Liver (tissue), 8 donors: ENCODE measurements at regions not wholly inside any gene's neighbourhood (a gene's known extent, or its start where the extent isn't known, plus 50 kb on each side); places are given as distances from the start of the nearest gene placed in this dataset.

Experiments used
- DNase-seq: peaks from one replicate; pipeline ENCODE4 v3.0.0-alpha.2; 2017; ENCODE audit warnings: low spot score
- H3K27ac ChIP-seq, 2 donors: one replicate each; pipeline ENCODE4 v1.7.0; 2013; ENCODE audit warnings: inconsistent platforms in 2 of 2, low read length in 2 of 2, control low read depth in 1 of 2, low read depth in 1 of 2, mild to moderate bottlenecking in 1 of 2
- H3K27me3 ChIP-seq, 4 donors: one replicate each; pipeline versions ENCODE4 v1.6.1 to v1.7.0; 2013; ENCODE audit warnings: low read length in 3 of 4, inconsistent platforms in 1 of 4, mild to moderate bottlenecking in 1 of 4, moderate library complexity in 1 of 4; ENCODE audit not compliant: control insufficient read depth in 4 of 4, insufficient read depth in 4 of 4
- H3K36me3 ChIP-seq, 4 donors: one replicate each; pipeline versions ENCODE4 v1.6.1 to v1.7.0; 2013; ENCODE audit warnings: low read length in 3 of 4, mild to moderate bottlenecking in 3 of 4, low read depth in 1 of 4, moderate library complexity in 1 of 4; ENCODE audit not compliant: control insufficient read depth in 4 of 4, insufficient read depth in 3 of 4
- H3K4me1 ChIP-seq, 4 donors: one replicate each; pipeline versions ENCODE4 v1.6.1 to v1.7.0; 2013; ENCODE audit warnings: low read length in 3 of 4, mild to moderate bottlenecking in 3 of 4, moderate library complexity in 1 of 4; ENCODE audit not compliant: control insufficient read depth in 4 of 4, insufficient read depth in 4 of 4
- H3K4me3 ChIP-seq, 3 donors: one replicate each; pipeline versions ENCODE4 v1.6.1 to v1.7.0; 2013; ENCODE audit warnings: low read length in 3 of 3, control low read depth in 1 of 3, low read depth in 1 of 3, mild to moderate bottlenecking in 1 of 3
- H3K9ac ChIP-seq, 2 donors: one replicate each; pipeline ENCODE4 v1.7.0; 2013; ENCODE audit warnings: low read length in 2 of 2, mild to moderate bottlenecking in 2 of 2, moderate library complexity in 2 of 2, control low read depth in 1 of 2, low read depth in 1 of 2
- H3K9me3 ChIP-seq, 4 donors: one replicate each; pipeline versions ENCODE4 v1.6.1 to v1.7.0; 2013; ENCODE audit warnings: low read length in 3 of 4; ENCODE audit not compliant: control insufficient read depth in 4 of 4
- CTCF ChIP-seq: fragments of 150-350 bp; IDR thresholded peaks from 2 replicates; pipeline ENCODE4 v1.5.1; 2017; ENCODE audit warnings: improper control_type of control experiment, low read depth, low read length; ENCODE audit not compliant: missing input control
- EGR1 ChIP-seq, 2 donors: IDR thresholded peaks; 2 replicates each; pipeline ENCODE4 v1.6.1; 2016 to 2018; ENCODE audit warnings: antibody characterized with exemption in 2 of 2, low read depth in 2 of 2
- FOXA1 ChIP-seq: IDR thresholded peaks from 2 replicates; pipeline ENCODE4 v1.6.1; 2016; ENCODE audit warnings: antibody characterized with exemption
- FOXA2 ChIP-seq: IDR thresholded peaks from 2 replicates; pipeline ENCODE4 v1.6.1; 2016; ENCODE audit warnings: antibody characterized with exemption
- GABPA ChIP-seq, 2 donors: IDR thresholded peaks in 1 of 2; conservative IDR thresholded peaks in 1 of 2; 2 replicates each; pipeline ENCODE4 v1.6.1; 2016; ENCODE audit warnings: antibody characterized with exemption in 2 of 2, mild to moderate bottlenecking in 1 of 2, moderate library complexity in 1 of 2
- HNF4A ChIP-seq, 2 donors: conservative IDR thresholded peaks; 2 replicates each; pipeline ENCODE4 v1.6.1; 2016; ENCODE audit warnings: antibody characterized with exemption in 2 of 2, mild to moderate bottlenecking in 2 of 2
- HNF4G ChIP-seq: IDR thresholded peaks from 2 replicates; pipeline ENCODE4 v1.6.1; 2016; ENCODE audit warnings: antibody characterized with exemption
- JUND ChIP-seq, 2 donors: IDR thresholded peaks; 2 replicates each; pipeline ENCODE4 v1.6.1; 2016; ENCODE audit warnings: antibody characterized with exemption in 2 of 2
- MAX ChIP-seq: IDR thresholded peaks from 2 replicates; pipeline ENCODE4 v1.6.1; 2016; ENCODE audit warnings: antibody characterized with exemption
- RAD21 ChIP-seq, 2 donors: IDR thresholded peaks; 2 replicates each; pipeline ENCODE4 v1.6.1; 2016; ENCODE audit warnings: antibody characterized with exemption in 2 of 2, mild to moderate bottlenecking in 2 of 2
- RXRA ChIP-seq, 2 donors: IDR thresholded peaks; 2 replicates each; pipeline ENCODE4 v1.6.1; 2017 to 2018; ENCODE audit warnings: antibody characterized with exemption in 2 of 2, mild to moderate bottlenecking in 1 of 2
- SP1 ChIP-seq: IDR thresholded peaks from 2 replicates; pipeline ENCODE4 v1.6.1; 2018; ENCODE audit warnings: antibody characterized with exemption, mild to moderate bottlenecking
- TAF1 ChIP-seq: conservative IDR thresholded peaks from 2 replicates; pipeline ENCODE4 v1.6.1; 2016; ENCODE audit warnings: antibody characterized with exemption, mild to moderate bottlenecking
- YY1 ChIP-seq: IDR thresholded peaks from 2 replicates; pipeline ENCODE4 v1.6.1; 2016; ENCODE audit warnings: antibody characterized with exemption, mild to moderate bottlenecking
- ZBTB33 ChIP-seq: IDR thresholded peaks from 2 replicates; pipeline ENCODE4 v1.6.1; 2016; ENCODE audit warnings: antibody characterized with exemption
- WGBS: extraction: QIAGEN DNeasy Blood & Tissue Kit; methylation state at CpG from one replicate; pipeline ENCODE4 v1.1.7; 2013; 5-methylcytosine and 5-hydroxymethylcytosine counted together
- donor health status: healthy.
- donor health status: healthy.
- donor health status: healthy.
- donor health status: healthy.
- donor health status: healthy.

- TF ChIP-seq RAD21 (IDR thresholded peaks at IDR 0.05) (no peak), HNF4A (conservative IDR thresholded peaks at IDR 0.05) (no peak), TAF1 (no peak)
These were observed 141.1 kb downstream of the HSD17B3 start for GRCh38 chr9:96160866-96161265.

GRCh38 chr9:96160168-96160567, 141.8 kb downstream of the HSD17B3 start:
- DNase-seq = no peak
- no peak for TF ChIP-seq CTCF
- no peak for TF ChIP-seq FOXA2
- no peak for TF ChIP-seq SP1
- no peak for TF ChIP-seq YY1
- TF ChIP-seq MAX = no peak
- TF ChIP-seq JUND (IDR thresholded peaks at IDR 0.05) = no peak
- no peak for TF ChIP-seq HNF4A (conservative IDR thresholded peaks at IDR 0.05)
- TF ChIP-seq RAD21 (IDR thresholded peaks at IDR 0.05) = no peak
- no peak for TF ChIP-seq GABPA (IDR thresholded peaks at IDR 0.05 in 1 of 2, conservative IDR thresholded peaks at IDR 0.05 in 1 of 2)
- no peak for TF ChIP-seq EGR1 (IDR thresholded peaks at IDR 0.05; ENCODE audit: low read depth in 2 of 2)
- no peak for TF ChIP-seq HNF4G
- TF ChIP-seq ZBTB33 = no peak
- H3K36me3 ChIP-seq = no peaks in the 10 kb centered on the region
- no peaks in the 10 kb centered on the region for H3K27me3 ChIP-seq
- no peak overlapping the region for H3K4me3 ChIP-seq
- H3K9me3 ChIP-seq = no peaks in the 10 kb centered on the region
- no peak overlapping the region for H3K27ac ChIP-seq
- H3K9ac ChIP-seq = no peak overlapping the region
- 80% methylated on average over 6 of the region's 6 CpGs for WGBS
- no peaks in the 10 kb centered on the region for H3K4me1 ChIP-seq

More at GRCh38 chr9:96160866-96161265, 141.1 kb downstream of the HSD17B3 start:
- Histone ChIP-seq H3K9me3 (no peaks in the 10 kb centered on the region), H3K27me3 (no peaks in the 10 kb centered on the region), H3K4me3 (no peak overlapping the region), H3K9ac (no peak overlapping the region), H3K36me3 (no peaks in the 10 kb centered on the region), H3K4me1 (no peaks in the 10 kb centered on the region), H3K27ac (no peak overlapping the region)
- 94% methylated on average over 5 of the region's 5 CpGs for WGBS
- DNase-seq = no peak

- H3K4me1 ChIP-seq = no peaks in the 10 kb centered on the region
- no peak for DNase-seq
- no peaks in the 10 kb centered on the region for H3K36me3 ChIP-seq
- H3K9ac ChIP-seq = no peak overlapping the region
- 95% methylated on average over 4 of the region's 4 CpGs for WGBS
- H3K9me3 ChIP-seq = no peaks in the 10 kb centered on the region
- no peak overlapping the region for H3K4me3 ChIP-seq
- H3K27me3 ChIP-seq = no peaks in the 10 kb centered on the region
- H3K27ac ChIP-seq = no peak overlapping the region
- TF ChIP-seq EGR1 (IDR thresholded peaks at IDR 0.05; ENCODE audit: low read depth in 2 of 2) = no peak
- TF ChIP-seq ZBTB33 = no peak
- no peak for TF ChIP-seq FOXA1
- no peak for TF ChIP-seq MAX
- TF ChIP-seq SP1 = no peak
- no peak for TF ChIP-seq HNF4A (conservative IDR thresholded peaks at IDR 0.05)
- no peak for TF ChIP-seq GABPA (IDR thresholded peaks at IDR 0.05 in 1 of 2, conservative IDR thresholded peaks at IDR 0.05 in 1 of 2)
- no peak for TF ChIP-seq RXRA (IDR thresholded peaks at IDR 0.05)
These were observed 142.4 kb downstream of the HSD17B3 start for GRCh38 chr9:96159596-96159995.
